ENCODE measurements at regions not wholly inside any gene's neighbourhood (a gene's known extent, or its start where the extent isn't known, plus 50 kb on each side); places are given as distances from the start of the nearest gene placed in this dataset.

DNA sequence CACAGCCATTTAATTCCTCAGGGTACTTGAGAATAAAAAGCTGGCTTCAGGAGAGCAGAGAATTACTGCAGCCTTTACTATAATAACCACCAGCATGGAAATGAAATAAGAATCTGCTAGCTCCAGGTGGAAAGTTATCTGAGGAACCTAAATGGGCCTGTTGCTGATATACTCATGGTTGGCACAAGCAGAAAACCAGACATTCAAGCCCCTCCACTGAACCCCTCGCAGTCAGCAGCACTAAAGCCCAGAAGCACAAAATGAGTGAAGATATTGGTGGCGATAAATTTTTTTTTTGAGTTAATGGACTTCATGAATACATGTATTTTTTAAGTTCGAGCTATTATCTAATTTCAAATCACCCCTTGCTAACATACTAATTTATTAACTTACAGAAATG is 303.9 kb upstream of the NRP1 start:
- Histone ChIP-seq H3K9me3 (ENCODE audit: insufficient read depth in 2 of 2, low read depth in 1 of 2, low read length in 1 of 2) (no peaks in the 10 kb centered on the region), H3K79me1 (ENCODE audit: low read depth, low read length) (no peaks in the 10 kb centered on the region), H3K14ac (ENCODE audit: insufficient read length) (no peak overlapping the region), H2BK15ac (ENCODE audit: low read length) (no peak overlapping the region), H3K4me3 (ENCODE audit: extremely low read depth in 1 of 4, insufficient read depth in 2 of 4, low read depth in 3 of 4, low read length in 4 of 4) (no peak overlapping the region), H2BK20ac (ENCODE audit: low read length) (no peak overlapping the region), H3K23ac (ENCODE audit: insufficient read length) (no peak overlapping the region), H3K56ac (replicated peaks; ENCODE audit: insufficient read length, low read depth, low read length) (no peak overlapping the region), H3K27me3 (replicated peaks in 1 of 4; ENCODE audit: control insufficient read depth in 3 of 4, extremely low read depth in 1 of 4, insufficient read depth in 3 of 4, low read length in 3 of 4) (no peaks in the 10 kb centered on the region), H4K20me1 (replicated peaks in 1 of 2; ENCODE audit: control insufficient read depth in 1 of 2, insufficient read depth in 2 of 2, low read length in 2 of 2) (no peaks in the 10 kb centered on the region), H2BK5ac (ENCODE audit: low read depth, low read length) (no peak overlapping the region), H2BK120ac (replicated peaks; ENCODE audit: low read depth, low read length) (no peak overlapping the region), H2BK12ac (ENCODE audit: low read depth, low read length) (no peak overlapping the region), H3K4me2 (ENCODE audit: insufficient read depth in 1 of 2, low read depth in 2 of 2, low read length in 2 of 2) (no peak overlapping the region), H3K23me2 (ENCODE audit: low read depth, low read length) (no peaks in the 10 kb centered on the region), H3K9ac (replicated peaks in 1 of 4; ENCODE audit: extremely low read depth in 1 of 4, low read depth in 3 of 4, low read length in 3 of 4) (no peak overlapping the region), H3K4me1 (replicated peaks in 1 of 4; ENCODE audit: control insufficient read depth in 3 of 4, insufficient read depth in 4 of 4, low read length in 3 of 4) (no peaks in the 10 kb centered on the region), H4K91ac (replicated peaks; ENCODE audit: insufficient read length, low read length) (no peak overlapping the region), H4K5ac (ENCODE audit: insufficient read length, low read depth, low read length) (no peak overlapping the region), H3K4ac (replicated peaks; ENCODE audit: insufficient read length, low read depth, low read length) (no peak overlapping the region), H2AK5ac (ENCODE audit: low read depth, low read length) (no peak overlapping the region), H3K18ac (ENCODE audit: extremely low read depth, low read length) (no peak overlapping the region), H3K79me2 (ENCODE audit: control insufficient read depth in 1 of 2, insufficient read depth in 2 of 2, low read length in 2 of 2) (no peaks in the 10 kb centered on the region), H2AFZ (ENCODE audit: low read length) (no peak overlapping the region), H3K27ac (ENCODE audit: low read depth, low read length) (no peak overlapping the region), H4K8ac (ENCODE audit: extremely low read depth, insufficient read depth, low read length) (no peak overlapping the region), H3K36me3 (ENCODE audit: control insufficient read depth in 2 of 4, insufficient read depth in 4 of 4, low read length in 3 of 4) (no peaks in the 10 kb centered on the region)
- ChIA-PET CTCF (ENCODE audit: partially characterized antibody) (no interaction called here), POLR2A (ENCODE audit: partially characterized antibody) (no interaction called here)
- no peak for DNase-seq (ENCODE audit: low read depth in 1 of 2, low spot score in 2 of 2)
- 94% methylated on average over 3 of the region's 3 CpGs; no CpG with 5 or more reads in 1 of the 2 experiments for WGBS, 2 experiments (ENCODE audit: extremely low coverage in 1 of 2, insufficient coverage in 1 of 2, insufficient read length in 1 of 2, insufficient replicate concordance in 2 of 2, low coverage in 1 of 2, low lambda C conversion rate in 2 of 2, missing lambda C conversion rate in 1 of 2)
- no peak for FAIRE-seq
- TF ChIP-seq CEBPB (IDR thresholded peaks at IDR 0.05; ENCODE audit: low read depth, low read length): no peak

Data from H1 (cell line).